HepG2 (cell line): ENCODE measurements at regions not wholly inside any gene's neighbourhood (a gene's known extent, or its start where the extent isn't known, plus 50 kb on each side); places are given as distances from the start of the nearest gene placed in this dataset.
A peak's percentile ranks its signal among the peaks of the same experiment; 100 is the strongest.

Source experiments
- ASH2L ChIP-seq: fragments of 300-600, 200-600 bp; sonication (generic); IDR thresholded peaks from 2 replicates; pipeline ENCODE4 v1.7.0; 2017; ENCODE audit warnings: low read depth, mild to moderate bottlenecking, moderate library complexity, mixed read lengths, low read length; ENCODE audit not compliant: insufficient read length
- DBP ChIP-seq: sonication (generic); formaldehyde crosslinking; IDR thresholded peaks from 2 replicates; pipeline ENCODE4 v1.4.0; 2020; ENCODE audit warnings: missing genetic modification reagents; ENCODE audit errors: not compliant biosample characterization
- FOXA1 ChIP-seq, 2 experiments: fragments of 450-650 bp in 1 of 2; sonication (generic) in 1 of 2; formaldehyde crosslinking in 1 of 2; IDR thresholded peaks; 2 replicates each; pipeline versions ENCODE4 v1.4.0 to v1.6.1; 2016 to 2020; ENCODE audit warnings: missing genetic modification reagents in 1 of 2
- FOXJ3 ChIP-seq: sonication (generic); formaldehyde crosslinking; IDR thresholded peaks from 2 replicates; pipeline ENCODE4 v1.4.0; 2020; ENCODE audit warnings: missing genetic modification reagents, mild to moderate bottlenecking, borderline replicate concordance
- HOXA3 ChIP-seq: sonication (generic); formaldehyde crosslinking; IDR thresholded peaks from 2 replicates; pipeline ENCODE4 v1.5.0; 2020; ENCODE audit warnings: missing genetic modification reagents
- MNT ChIP-seq: fragments of 450-650 bp; IDR thresholded peaks from 2 replicates; pipeline ENCODE4 v1.6.1; 2016
- NKX3-1 ChIP-seq: sonication (generic); formaldehyde crosslinking; IDR thresholded peaks from 2 replicates; pipeline ENCODE4 v1.5.0; 2020; ENCODE audit warnings: missing genetic modification reagents
- PAF1 ChIP-seq: IDR thresholded peaks from 2 replicates; pipeline ENCODE4 v1.6.1; 2016; ENCODE audit warnings: missing genetic modification reagents, missing compliant biosample characterization
- TRIM24 ChIP-seq: sonication (generic); formaldehyde crosslinking; IDR thresholded peaks from 2 replicates; pipeline ENCODE4 v1.8.0; 2022; ENCODE audit warnings: mild to moderate bottlenecking, missing genetic modification reagents
- YEATS4 ChIP-seq: sonication (generic); formaldehyde crosslinking; IDR thresholded peaks from 2 replicates; pipeline ENCODE4 v1.4.0; 2020; ENCODE audit warnings: missing genetic modification reagents, borderline replicate concordance
- ZNF557 ChIP-seq: sonication (generic); formaldehyde crosslinking; IDR thresholded peaks from 2 replicates; pipeline ENCODE4 v1.4.0; 2020; ENCODE audit warnings: missing genetic modification reagents
- TF ChIP-seq, protein P1 (sequence below): sonication (generic); formaldehyde crosslinking; conservative IDR thresholded peaks from 2 replicates; pipeline ENCODE4 v1.4.0; 2020; ENCODE audit warnings: mild to moderate bottlenecking, missing genetic modification reagents, moderate library complexity
- TF ChIP-seq, protein P2 (sequence below): sonication (generic); formaldehyde crosslinking; IDR thresholded peaks from 2 replicates; pipeline ENCODE4 v1.4.0; 2020; ENCODE audit warnings: missing genetic modification reagents, borderline replicate concordance
- TF ChIP-seq, protein P3 (sequence below): sonication (generic); formaldehyde crosslinking; IDR thresholded peaks from 2 replicates; pipeline ENCODE4 v1.4.0; 2020; ENCODE audit warnings: missing genetic modification reagents

DNA sequence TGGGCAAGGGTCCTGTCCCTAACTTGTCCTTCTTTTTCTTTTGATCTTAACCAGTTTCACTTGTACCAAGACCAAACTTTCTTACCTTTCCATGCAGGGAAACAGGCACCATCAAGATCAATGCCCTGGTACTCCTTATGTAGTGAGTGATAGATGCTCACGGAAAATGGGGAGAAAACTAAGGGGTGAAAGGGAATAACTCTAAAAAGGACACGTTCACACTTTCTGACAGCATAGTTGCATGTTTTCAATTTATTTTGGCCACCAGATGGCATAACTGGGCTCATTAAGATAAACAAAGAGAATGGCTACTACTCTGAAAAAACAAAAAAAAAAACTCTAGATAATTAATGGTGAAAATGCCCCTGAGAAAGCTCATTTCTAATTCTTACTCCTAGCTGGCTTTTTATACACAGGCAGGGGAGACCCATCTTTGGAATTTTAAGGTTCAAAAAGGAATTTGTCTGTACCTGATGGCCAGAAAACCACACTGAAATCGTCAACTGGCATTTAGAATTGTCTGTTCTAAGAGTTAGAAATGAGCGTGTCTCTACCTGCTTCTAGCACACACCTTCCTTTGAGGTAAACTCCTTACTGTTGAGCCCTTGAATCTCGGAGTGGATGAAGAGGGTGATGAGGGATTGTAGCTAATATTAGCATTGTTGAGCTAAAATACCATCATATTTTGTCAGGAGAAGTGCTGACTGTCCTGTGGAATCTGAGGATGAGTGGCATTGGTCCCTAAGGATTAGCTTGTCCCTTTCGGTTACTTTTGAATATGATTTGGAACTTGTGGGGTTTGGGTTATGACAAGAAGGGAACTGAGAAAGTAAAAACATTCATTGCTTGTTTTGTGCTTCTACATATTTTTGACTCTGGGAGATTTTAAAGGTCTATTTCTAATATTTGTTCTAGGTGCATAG lies 62.2 kb upstream of the DDR1 start (continued):
- no peak for TF ChIP-seq DBP (CRISPR knock-in tag)
- peak; percentile 73 for TF ChIP-seq ASH2L
- TF ChIP-seq, protein P1, sequence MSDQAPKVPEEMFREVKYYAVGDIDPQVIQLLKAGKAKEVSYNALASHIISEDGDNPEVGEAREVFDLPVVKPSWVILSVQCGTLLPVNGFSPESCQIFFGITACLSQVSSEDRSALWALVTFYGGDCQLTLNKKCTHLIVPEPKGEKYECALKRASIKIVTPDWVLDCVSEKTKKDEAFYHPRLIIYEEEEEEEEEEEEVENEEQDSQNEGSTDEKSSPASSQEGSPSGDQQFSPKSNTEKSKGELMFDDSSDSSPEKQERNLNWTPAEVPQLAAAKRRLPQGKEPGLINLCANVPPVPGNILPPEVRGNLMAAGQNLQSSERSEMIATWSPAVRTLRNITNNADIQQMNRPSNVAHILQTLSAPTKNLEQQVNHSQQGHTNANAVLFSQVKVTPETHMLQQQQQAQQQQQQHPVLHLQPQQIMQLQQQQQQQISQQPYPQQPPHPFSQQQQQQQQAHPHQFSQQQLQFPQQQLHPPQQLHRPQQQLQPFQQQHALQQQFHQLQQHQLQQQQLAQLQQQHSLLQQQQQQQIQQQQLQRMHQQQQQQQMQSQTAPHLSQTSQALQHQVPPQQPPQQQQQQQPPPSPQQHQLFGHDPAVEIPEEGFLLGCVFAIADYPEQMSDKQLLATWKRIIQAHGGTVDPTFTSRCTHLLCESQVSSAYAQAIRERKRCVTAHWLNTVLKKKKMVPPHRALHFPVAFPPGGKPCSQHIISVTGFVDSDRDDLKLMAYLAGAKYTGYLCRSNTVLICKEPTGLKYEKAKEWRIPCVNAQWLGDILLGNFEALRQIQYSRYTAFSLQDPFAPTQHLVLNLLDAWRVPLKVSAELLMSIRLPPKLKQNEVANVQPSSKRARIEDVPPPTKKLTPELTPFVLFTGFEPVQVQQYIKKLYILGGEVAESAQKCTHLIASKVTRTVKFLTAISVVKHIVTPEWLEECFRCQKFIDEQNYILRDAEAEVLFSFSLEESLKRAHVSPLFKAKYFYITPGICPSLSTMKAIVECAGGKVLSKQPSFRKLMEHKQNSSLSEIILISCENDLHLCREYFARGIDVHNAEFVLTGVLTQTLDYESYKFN (CRISPR knock-in tag): no peak
- no peak for TF ChIP-seq PAF1 (CRISPR knock-in tag)
- TF ChIP-seq ZNF557: peak; percentile 53; the same call in 1 of the 2 replicates
- TF ChIP-seq, protein P2, sequence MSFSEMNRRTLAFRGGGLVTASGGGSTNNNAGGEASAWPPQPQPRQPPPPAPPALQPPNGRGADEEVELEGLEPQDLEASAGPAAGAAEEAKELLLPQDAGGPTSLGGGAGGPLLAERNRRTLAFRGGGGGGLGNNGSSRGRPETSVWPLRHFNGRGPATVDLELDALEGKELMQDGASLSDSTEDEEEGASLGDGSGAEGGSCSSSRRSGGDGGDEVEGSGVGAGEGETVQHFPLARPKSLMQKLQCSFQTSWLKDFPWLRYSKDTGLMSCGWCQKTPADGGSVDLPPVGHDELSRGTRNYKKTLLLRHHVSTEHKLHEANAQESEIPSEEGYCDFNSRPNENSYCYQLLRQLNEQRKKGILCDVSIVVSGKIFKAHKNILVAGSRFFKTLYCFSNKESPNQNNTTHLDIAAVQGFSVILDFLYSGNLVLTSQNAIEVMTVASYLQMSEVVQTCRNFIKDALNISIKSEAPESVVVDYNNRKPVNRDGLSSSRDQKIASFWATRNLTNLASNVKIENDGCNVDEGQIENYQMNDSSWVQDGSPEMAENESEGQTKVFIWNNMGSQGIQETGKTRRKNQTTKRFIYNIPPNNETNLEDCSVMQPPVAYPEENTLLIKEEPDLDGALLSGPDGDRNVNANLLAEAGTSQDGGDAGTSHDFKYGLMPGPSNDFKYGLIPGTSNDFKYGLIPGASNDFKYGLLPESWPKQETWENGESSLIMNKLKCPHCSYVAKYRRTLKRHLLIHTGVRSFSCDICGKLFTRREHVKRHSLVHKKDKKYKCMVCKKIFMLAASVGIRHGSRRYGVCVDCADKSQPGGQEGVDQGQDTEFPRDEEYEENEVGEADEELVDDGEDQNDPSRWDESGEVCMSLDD (CRISPR knock-in tag): peak; percentile 58; the same call in 1 of the 2 replicates
- peak; percentile 61; the same call in 1 of the 2 replicates for TF ChIP-seq YEATS4 (CRISPR knock-in tag)
- no peak for TF ChIP-seq FOXA1 (IDR thresholded peaks at IDR 0.05)
- peak; percentile 70 for TF ChIP-seq FOXA1 (CRISPR knock-in tag; IDR thresholded peaks at IDR 0.05)
- no peak for TF ChIP-seq HOXA3 (CRISPR knock-in tag)
- TF ChIP-seq NKX3-1 (CRISPR knock-in tag): 0 out of 2 replicates have a peak, but pooled peaks have one; percentile 22
- TF ChIP-seq TRIM24 (CRISPR knock-in tag): no peak
- TF ChIP-seq, protein P3, sequence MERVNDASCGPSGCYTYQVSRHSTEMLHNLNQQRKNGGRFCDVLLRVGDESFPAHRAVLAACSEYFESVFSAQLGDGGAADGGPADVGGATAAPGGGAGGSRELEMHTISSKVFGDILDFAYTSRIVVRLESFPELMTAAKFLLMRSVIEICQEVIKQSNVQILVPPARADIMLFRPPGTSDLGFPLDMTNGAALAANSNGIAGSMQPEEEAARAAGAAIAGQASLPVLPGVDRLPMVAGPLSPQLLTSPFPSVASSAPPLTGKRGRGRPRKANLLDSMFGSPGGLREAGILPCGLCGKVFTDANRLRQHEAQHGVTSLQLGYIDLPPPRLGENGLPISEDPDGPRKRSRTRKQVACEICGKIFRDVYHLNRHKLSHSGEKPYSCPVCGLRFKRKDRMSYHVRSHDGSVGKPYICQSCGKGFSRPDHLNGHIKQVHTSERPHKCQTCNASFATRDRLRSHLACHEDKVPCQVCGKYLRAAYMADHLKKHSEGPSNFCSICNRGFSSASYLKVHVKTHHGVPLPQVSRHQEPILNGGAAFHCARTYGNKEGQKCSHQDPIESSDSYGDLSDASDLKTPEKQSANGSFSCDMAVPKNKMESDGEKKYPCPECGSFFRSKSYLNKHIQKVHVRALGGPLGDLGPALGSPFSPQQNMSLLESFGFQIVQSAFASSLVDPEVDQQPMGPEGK (CRISPR knock-in tag): no peak
- peak; percentile 65; the same call in 1 of the 2 replicates for TF ChIP-seq FOXJ3 (CRISPR knock-in tag)
- TF ChIP-seq MNT: no peak
